NCI-H446 (cell line): ENCODE measurements at regions not wholly inside any gene's neighbourhood (a gene's known extent, or its start where the extent isn't known, plus 50 kb on each side); places are given as distances from the start of the nearest gene placed in this dataset.
"Not testable (repeated sequence)": the region's sequence is repeated elsewhere in the genome, so short reads cannot be mapped to it uniquely, and the experiment has no call there.

Experiments used
- DNase-seq, 2 experiments: peaks; one replicate each; lab custom pipeline; 2025; lab: John Stamatoyannopoulos, UW

DNA sequence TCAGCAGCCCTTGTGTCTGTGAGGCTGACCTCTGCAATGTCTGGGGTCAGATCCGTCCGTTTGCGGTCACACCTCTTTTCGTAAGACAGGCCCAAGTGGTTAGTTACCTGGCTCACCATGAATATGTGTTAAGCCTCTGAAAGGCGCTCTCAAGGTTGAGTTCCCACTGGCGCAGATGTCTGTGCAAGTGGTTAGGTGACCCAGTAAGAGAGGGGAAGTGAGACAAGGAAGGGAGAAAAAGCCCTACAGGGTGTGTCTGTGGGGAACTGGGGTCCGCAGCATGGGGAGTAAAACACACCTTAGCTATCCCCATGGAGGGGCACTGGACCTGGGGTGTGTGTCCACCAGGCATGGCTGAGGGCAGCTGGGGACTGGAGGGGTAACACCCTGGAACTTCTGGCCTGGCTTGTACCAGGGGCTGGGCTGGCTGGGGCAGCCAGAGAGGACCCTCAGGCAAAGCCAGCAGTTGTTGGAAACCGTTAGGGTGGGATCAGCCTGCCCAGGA is 391.6 kb upstream of the PROK2 start:
- DNase-seq, result no peak

DNA sequence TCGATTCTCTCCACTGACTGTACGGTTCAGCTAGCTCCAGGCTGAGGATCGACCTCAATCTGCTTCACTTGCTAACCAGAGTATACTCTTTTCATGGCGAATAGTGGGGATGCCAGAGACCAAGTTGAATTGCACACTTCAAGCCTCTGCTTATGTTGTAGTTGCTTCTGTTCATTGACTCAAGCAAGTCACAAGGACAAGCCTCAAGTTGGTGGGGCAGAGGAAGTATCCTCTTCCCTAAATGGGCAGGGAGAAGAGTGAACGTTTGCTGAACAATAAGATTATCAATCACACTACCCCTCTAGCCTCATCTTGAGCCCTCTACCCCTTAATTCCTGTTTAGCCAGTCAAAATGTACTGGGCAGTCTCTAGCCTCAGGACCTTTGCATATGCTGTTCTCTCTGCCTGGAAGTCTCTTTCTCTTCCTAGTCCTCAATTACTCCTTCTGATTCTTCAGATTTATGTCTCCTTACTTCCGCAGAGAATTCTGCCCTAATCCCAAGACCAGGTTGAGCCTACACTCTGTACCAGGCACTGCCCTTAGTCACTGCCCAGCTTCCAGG is 390.4 kb upstream of the PROK2 start:
- no peak for DNase-seq

- no peak for DNase-seq
These were observed 389.9 kb upstream of the PROK2 start for GRCh38 chr3:72174890-72175289.

- DNase-seq, result no peak
These were observed 389.1 kb upstream of the PROK2 start for GRCh38 chr3:72174040-72174439.

DNA sequence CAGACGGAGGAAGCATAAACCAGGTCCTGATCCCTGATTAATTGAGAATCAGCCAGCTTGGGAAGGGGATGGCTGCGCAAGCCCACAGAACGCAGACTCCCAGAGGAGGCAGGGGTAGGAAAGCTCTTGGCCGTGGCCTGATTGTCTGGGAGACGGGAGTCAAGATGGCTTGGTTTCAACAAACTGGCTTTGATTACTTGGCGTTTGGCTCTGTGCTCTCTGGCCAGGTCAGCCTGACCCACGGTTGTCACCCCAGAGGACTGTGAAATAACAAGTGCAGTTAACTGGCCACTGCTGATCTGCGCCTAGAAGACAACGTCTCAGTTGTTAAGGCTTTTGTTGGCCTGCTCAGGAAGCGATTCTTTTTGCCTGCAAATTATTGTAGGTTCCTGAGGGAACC is 387.0 kb upstream of the PROK2 start:
- DNase-seq, result no peak

- DNase-seq, result no peak
These were observed 386.5 kb upstream of the PROK2 start for GRCh38 chr3:72171463-72171881.

GRCh38 chr3:72169561-72170472 is 384.9 kb upstream of the PROK2 start:
- no peak for DNase-seq

- no peak for DNase-seq
These were observed 384.2 kb upstream of the PROK2 start for GRCh38 chr3:72169120-72169519.

GRCh38 chr3:72165808-72166207 is 380.9 kb upstream of the PROK2 start:
- DNase-seq, result no peak

DNA sequence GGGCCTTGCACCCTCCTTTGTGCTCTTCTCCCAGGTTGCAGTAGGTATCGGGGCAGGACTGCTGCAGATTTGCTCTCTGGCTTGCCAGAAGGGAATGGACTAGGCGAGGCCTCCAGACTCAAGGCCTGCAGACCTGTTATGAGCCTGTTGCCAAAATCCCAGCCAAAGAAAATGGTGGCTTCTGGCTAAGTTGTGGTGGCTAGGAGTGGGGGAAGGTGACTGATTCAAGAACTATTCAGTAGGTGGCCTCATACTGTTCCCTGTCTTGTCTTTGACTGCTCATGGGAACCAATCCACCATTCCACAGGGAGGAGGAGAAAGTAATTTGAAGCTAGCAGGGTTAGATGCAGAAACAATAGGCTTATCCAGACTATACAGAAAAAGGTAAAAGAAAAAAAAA is 380.4 kb upstream of the PROK2 start:
- no peak for DNase-seq

- DNase-seq, result no peak
These were observed 379.7 kb upstream of the PROK2 start for GRCh38 chr3:72164635-72164978.

DNA sequence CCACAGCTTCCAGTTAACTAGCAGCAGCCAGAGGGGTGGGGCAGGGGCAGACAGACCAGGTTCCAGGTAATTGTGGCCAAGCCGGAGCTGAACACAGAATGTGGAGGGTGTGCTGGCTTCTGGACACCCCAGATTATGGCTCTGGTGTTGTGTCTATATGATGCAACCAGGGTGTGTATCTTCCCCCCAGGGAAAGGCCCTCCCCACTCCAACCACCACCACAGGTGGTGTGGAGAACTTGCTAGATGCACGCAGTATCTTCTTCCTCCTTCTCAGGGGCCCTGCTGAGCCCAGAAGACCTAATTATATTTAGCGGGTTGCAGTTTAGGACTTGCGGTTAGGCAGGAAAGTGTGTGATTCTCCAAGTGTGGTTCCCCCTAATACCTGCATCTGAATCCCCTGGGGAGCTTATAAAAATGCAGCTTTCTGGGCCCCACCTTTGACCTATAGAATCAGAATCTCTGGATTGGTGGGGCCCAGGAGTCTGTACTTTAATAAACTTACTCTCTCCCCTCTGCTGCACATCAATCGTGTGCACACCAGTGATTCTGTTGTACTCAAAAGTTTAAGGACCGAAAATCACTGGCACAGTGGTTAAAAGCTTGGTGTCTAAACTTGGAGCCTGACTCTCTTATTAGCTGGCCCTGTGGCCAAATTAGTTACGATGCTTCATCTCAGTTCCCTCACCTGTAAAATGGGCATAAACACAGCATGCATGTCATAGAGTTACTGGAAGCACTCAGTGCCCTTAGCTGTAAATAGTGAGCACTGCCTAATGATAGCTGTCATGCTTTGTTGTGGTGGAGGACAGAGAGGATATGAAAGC is 379.1 kb upstream of the PROK2 start:
- DNase-seq, result no peak

- DNase-seq, result no peak
These were observed 377.8 kb upstream of the PROK2 start for GRCh38 chr3:72162649-72163184.

- DNase-seq, result no peak
These were observed 377.1 kb upstream of the PROK2 start for GRCh38 chr3:72161881-72162595.

GRCh38 chr3:72161285-72161684 is 376.3 kb upstream of the PROK2 start:
- not testable (repeated sequence) for DNase-seq

- DNase-seq, result no peak
These were observed 375.4 kb upstream of the PROK2 start for GRCh38 chr3:72160351-72160750.

DNA sequence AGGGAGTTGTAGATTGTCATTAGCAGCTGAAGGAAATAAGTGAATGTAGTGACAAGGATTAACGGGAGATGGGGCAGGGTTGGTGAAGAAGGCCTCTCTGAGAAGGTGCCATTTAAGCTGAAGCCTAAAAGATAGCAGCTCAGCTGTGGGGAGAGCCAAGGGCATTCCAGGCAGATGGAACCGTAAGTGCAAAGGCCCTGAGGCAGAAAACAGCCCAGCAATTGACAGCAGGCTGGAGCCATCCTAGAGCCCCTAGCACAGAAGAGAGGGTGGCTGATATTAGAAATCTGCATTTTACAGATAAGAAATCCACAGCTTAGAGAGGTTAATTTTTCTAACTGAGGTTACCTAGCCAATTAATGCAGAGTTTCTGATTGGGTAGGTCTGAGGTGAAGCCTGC is 374.5 kb upstream of the PROK2 start:
- no peak for DNase-seq

GRCh38 chr3:72158639-72159326 is 373.8 kb upstream of the PROK2 start:
- no peak for DNase-seq

- no peak for DNase-seq
These were observed 373.0 kb upstream of the PROK2 start for GRCh38 chr3:72157748-72158638.
